IPS DF 6.9 (cell line): ENCODE measurements at regions not wholly inside any gene's neighbourhood (a gene's known extent, or its start where the extent isn't known, plus 50 kb on each side); places are given as distances from the start of the nearest gene placed in this dataset.
"Not testable (repeated sequence)": the region's sequence is repeated elsewhere in the genome, so short reads cannot be mapped to it uniquely, and the experiment has no call there.

ENCODE experiments used
- DNase-seq: peaks from one replicate; pipeline ENCODE4 v3.0.0-alpha.2; 2013; ENCODE audit warnings: low read depth, low spot score
- H3K27ac ChIP-seq: one replicate; pipeline ENCODE4 v1.5.1; 2013; ENCODE audit warnings: low read length, control low read depth
- H3K27me3 ChIP-seq: 2 replicates; pipeline ENCODE4 v1.6.1; 2013; ENCODE audit warnings: mild to moderate bottlenecking, low read length; ENCODE audit not compliant: control insufficient read depth, insufficient read depth
- H3K36me3 ChIP-seq: 2 replicates; pipeline ENCODE4 v1.6.1; 2013; ENCODE audit warnings: low read length; ENCODE audit not compliant: control insufficient read depth, insufficient read depth
- H3K4me1 ChIP-seq: 2 replicates; pipeline ENCODE4 v1.6.1; 2013; ENCODE audit warnings: low read length; ENCODE audit not compliant: control insufficient read depth, insufficient read depth
- H3K4me3 ChIP-seq: 2 replicates; pipeline ENCODE4 v1.5.1; 2013; ENCODE audit warnings: mild to moderate bottlenecking, low read length
- H3K9me3 ChIP-seq: 2 replicates; pipeline ENCODE4 v1.6.1; 2013; ENCODE audit warnings: low read length, inconsistent platforms; ENCODE audit not compliant: control insufficient read depth, insufficient read depth
- WGBS: extraction: QIAGEN DNeasy Blood & Tissue Kit; methylation state at CpG from one replicate; pipeline ENCODE4 v1.1.7; 2013; ENCODE audit warnings: mixed read lengths, missing lambda C conversion rate; ENCODE audit not compliant: insufficient read length, insufficient coverage; 5-methylcytosine and 5-hydroxymethylcytosine counted together

DNA sequence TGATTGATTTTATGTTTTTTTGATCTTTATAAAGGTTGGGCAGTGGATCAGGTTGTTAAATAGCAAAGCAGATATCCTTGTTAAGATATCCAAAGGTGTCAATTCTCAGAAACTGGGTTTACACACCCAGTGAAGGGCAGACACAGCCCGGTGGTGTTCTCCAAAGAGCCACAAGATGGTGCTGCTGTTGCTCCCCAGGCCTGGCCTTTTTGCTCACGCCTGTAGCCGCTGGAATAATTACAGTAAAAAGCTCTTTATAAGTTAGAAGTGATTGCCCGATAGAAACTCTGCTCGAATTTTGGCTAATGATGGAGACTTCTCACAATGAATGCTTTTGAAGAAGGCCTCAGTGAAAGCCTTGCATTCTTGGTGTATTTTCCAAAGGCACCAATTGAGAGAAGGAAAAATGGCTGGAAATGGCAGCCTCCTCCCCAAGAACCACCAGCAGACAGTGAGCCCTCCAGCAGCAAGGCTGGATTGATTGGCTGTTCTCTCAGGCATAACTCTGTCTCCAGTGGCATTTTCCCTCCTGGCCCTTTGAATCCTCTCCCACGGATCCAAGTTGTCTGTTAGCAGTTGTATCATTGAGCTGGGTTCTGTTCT, 120.5 kb upstream of the CHD6 start:
- Histone ChIP-seq H3K4me3 (no peak overlapping the region), H3K4me1 (no peaks in the 10 kb centered on the region), H3K27me3 (no peaks in the 10 kb centered on the region; the same call in 1 of the 2 replicates), H3K27ac (no peak overlapping the region), H3K36me3 (no peaks in the 10 kb centered on the region), H3K9me3 (no peaks in the 10 kb centered on the region)
- WGBS, result no CpG with 5 or more reads among the region's 6 CpGs
- no peak for DNase-seq

DNA sequence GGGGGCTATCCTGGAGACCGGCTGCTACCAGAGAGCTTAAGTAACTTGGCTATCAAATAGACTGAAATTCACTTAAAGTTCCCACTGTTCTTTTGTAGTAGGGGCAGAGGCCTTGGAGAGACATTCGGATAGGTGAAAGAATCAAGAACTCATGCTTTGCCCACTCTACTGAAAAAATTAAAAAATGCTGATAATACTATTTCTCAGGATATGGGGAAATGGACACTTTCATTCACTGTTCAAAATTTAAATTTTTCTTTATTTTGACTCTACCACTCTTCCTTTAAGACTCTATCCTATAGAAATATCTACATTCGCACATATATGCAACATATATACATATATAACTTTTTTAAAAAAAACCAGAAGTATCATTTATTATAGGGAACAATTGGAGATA, 117.8 kb upstream of the CHD6 start:
- Histone ChIP-seq H3K27me3 (no peaks in the 10 kb centered on the region; the same call in 1 of the 2 replicates), H3K9me3 (no peaks in the 10 kb centered on the region), H3K4me1 (no peaks in the 10 kb centered on the region), H3K27ac (no peak overlapping the region), H3K4me3 (no peak overlapping the region), H3K36me3 (no peaks in the 10 kb centered on the region)
- no peak for DNase-seq
- 100% methylated on average over 1 of the region's 3 CpGs for WGBS

DNA sequence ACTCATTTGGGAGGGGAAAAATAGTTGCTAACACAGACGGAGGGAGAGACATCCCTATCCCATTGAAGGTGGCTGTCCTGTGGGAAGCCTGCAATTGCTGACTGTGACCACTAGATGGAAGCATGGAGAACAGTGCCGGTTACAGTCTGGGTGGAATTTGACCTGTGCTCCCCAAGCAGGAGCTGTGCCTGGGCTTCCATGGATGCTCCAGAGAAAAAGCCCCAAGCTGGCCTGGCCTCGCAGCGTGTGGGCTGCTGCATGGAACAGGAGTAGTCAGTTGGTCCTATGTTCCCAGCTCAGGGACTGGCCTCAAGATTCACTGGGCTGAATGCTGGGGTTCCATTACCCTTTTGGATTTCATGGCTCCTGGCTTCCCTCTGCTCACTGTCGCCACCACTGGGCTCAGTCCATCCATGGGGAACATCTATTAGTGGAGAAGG, 116.3 kb upstream of the CHD6 start:
- Histone ChIP-seq H3K4me3 (no peak overlapping the region), H3K27me3 (no peaks in the 10 kb centered on the region; the same call in 1 of the 2 replicates), H3K27ac (no peak overlapping the region), H3K36me3 (no peaks in the 10 kb centered on the region), H3K9me3 (no peaks in the 10 kb centered on the region), H3K4me1 (no peaks in the 10 kb centered on the region)
- DNase-seq, result peak; percentile 63
- no CpG with 5 or more reads among the region's 5 CpGs for WGBS

DNA sequence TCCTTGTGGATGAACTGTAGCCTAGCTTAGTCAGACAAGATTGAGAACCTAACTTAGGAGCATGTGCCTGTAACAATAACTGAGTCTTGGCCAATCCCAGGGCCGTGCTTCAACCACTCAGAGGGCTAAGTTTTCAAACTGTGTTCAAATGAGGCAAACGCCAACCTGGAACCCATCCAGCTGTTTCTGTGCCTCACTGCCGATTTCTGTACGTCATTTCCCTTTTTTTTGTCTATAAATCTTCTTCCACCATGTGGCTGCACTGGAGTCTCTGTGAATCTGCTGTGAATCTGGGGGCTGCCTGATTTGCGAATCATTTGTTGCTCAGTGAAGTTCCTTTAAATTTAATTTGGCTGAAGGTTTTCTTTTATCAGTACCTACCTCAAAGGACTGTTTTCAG, 115.0 kb upstream of the CHD6 start:
- no peak overlapping the region for H3K4me3 ChIP-seq
- DNase-seq, result no peak
- no peaks in the 10 kb centered on the region for H3K4me1 ChIP-seq
- no peaks in the 10 kb centered on the region for H3K9me3 ChIP-seq
- WGBS, result no CpG with 5 or more reads among the region's 5 CpGs
- no peak overlapping the region for H3K27ac ChIP-seq
- H3K27me3 ChIP-seq, result no peaks in the 10 kb centered on the region; the same call in 1 of the 2 replicates
- no peaks in the 10 kb centered on the region for H3K36me3 ChIP-seq

GRCh38 chr20:41731198-41731597, 113.0 kb upstream of the CHD6 start:
- DNase-seq, H3K4me3 ChIP-seq, H3K27ac ChIP-seq, H3K27me3 ChIP-seq, H3K36me3 ChIP-seq, H3K4me1 ChIP-seq, H3K9me3 ChIP-seq: not testable (repeated sequence)
- WGBS, result no CpG with 5 or more reads among the region's 3 CpGs

DNA sequence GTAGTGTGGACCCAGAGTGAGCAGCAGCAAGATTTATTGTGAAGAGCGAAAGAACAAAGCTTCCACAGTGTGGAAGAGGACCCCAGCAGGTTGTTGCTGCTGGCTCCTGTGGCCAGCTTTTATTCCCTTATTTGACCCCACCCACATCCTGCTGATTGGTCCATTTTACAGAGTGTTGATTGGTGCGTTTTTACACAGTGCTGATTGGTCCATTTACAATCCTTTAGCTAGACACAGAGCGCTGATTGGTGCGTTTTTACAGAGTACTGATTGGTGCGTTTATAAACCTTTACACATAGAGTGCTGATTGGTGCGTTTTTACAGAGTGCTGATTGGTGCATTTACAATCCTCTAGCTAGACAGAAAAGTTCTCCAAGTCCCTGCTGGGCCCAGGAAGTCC, 109.5 kb upstream of the CHD6 start:
- H3K4me1 ChIP-seq, DNase-seq, H3K36me3 ChIP-seq, H3K27ac ChIP-seq, H3K27me3 ChIP-seq, H3K9me3 ChIP-seq, H3K4me3 ChIP-seq: not testable (repeated sequence)
- WGBS, result no CpG with 5 or more reads among the region's 6 CpGs

- no CpG with 5 or more reads among the region's 4 CpGs for WGBS
- Histone ChIP-seq H3K9me3 (no peaks in the 10 kb centered on the region), H3K4me1 (no peaks in the 10 kb centered on the region), H3K27ac (no peak overlapping the region), H3K27me3 (no peaks in the 10 kb centered on the region), H3K4me3 (no peak overlapping the region), H3K36me3 (no peaks in the 10 kb centered on the region)
- DNase-seq, result no peak
Observed at GRCh38 chr20:41726727-41727126, 108.5 kb upstream of the CHD6 start.

GRCh38 chr20:41719151-41719550, 101.0 kb upstream of the CHD6 start:
- Histone ChIP-seq H3K4me3 (no peak overlapping the region), H3K27me3 (no peaks in the 10 kb centered on the region), H3K9me3 (no peaks in the 10 kb centered on the region), H3K4me1 (no peaks in the 10 kb centered on the region), H3K36me3 (no peaks in the 10 kb centered on the region), H3K27ac (no peak overlapping the region)
- no peak for DNase-seq
- no CpG with 5 or more reads among the region's 4 CpGs for WGBS

DNA sequence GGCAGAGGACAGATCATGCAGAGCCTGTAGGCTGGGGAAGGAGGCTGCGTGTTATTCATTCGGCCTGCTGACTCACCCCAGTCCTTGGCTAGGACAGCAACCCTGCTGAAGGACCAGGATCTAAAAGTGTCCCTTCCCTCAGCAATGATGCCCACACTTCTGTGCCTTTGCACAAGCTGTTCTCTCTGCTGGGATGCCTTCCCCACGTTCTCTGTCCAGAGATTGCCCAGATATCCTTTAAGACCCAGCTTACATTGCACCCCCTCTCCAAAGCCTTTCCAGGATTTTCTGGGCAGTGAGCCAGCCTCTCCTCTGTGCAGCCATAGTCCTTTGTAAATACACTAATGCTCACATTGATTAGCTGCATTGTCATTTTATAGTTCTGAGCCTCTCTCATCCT, 99.3 kb upstream of the CHD6 start:
- Histone ChIP-seq H3K27me3 (no peaks in the 10 kb centered on the region), H3K4me1 (no peaks in the 10 kb centered on the region), H3K36me3 (no peaks in the 10 kb centered on the region), H3K9me3 (no peaks in the 10 kb centered on the region), H3K4me3 (no peak overlapping the region), H3K27ac (no peak overlapping the region)
- DNase-seq, result no peak
- WGBS, result no CpG with 5 or more reads among the region's 3 CpGs

- no peak overlapping the region for H3K27ac ChIP-seq
Observed at GRCh38 chr20:41716911-41717310, 98.7 kb upstream of the CHD6 start.

GRCh38 chr20:41716436-41716835, 98.3 kb upstream of the CHD6 start:
- DNase-seq, result no peak
- Histone ChIP-seq H3K4me1 (no peaks in the 10 kb centered on the region), H3K4me3 (no peak overlapping the region), H3K36me3 (no peaks in the 10 kb centered on the region), H3K27ac (no peak overlapping the region), H3K9me3 (no peaks in the 10 kb centered on the region), H3K27me3 (no peaks in the 10 kb centered on the region)
- no CpG with 5 or more reads among the region's 3 CpGs for WGBS

More at GRCh38 chr20:41716911-41717310, 98.7 kb upstream of the CHD6 start:
- H3K9me3 ChIP-seq, result no peaks in the 10 kb centered on the region
- no peak for DNase-seq
- no peaks in the 10 kb centered on the region for H3K4me1 ChIP-seq
- H3K36me3 ChIP-seq, result no peaks in the 10 kb centered on the region
- H3K27me3 ChIP-seq, result no peaks in the 10 kb centered on the region
- H3K4me3 ChIP-seq, result no peak overlapping the region
